ENCODE measurements at regions not wholly inside any gene's neighbourhood (a gene's known extent, or its start where the extent isn't known, plus 50 kb on each side); places are given as distances from the start of the nearest gene placed in this dataset.

DNA sequence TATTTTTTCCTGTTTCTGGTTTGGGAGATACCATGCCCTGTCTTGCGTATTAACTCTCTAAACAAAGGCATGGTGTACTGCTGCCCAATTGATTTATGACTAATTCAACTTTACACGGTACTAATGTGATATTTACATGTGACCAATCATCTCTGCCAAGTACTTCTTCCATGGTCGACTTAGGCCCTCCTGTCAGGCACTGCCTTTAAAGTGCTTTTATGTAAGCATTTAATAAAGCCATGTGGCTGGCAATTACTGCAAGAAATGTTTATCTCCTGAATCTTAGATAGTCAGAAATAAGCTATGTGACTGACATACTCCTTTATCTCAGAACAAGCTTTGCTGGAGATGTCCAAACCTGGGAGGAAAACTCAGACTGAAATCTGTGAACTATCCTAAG lies 323.4 kb downstream of the BTBD3 start:
- WGBS, result 75% methylated on average over 3 of the region's 3 CpGs
- no peak overlapping the region for H3K4me3 ChIP-seq (ENCODE audit: low read depth in 1 of 3, low read length in 3 of 3)
- no peaks in the 10 kb centered on the region for H3K36me3 ChIP-seq (ENCODE audit: control insufficient read depth in 4 of 4, insufficient read depth in 3 of 4, low read depth in 1 of 4, low read length in 3 of 4)
- peaks cover 0 to 2% (median 0%) of the 10 kb centered on the region in 4 donors for H3K27me3 ChIP-seq (ENCODE audit: control insufficient read depth in 4 of 4, insufficient read depth in 4 of 4, low read length in 3 of 4)
- H3K9me3 ChIP-seq (ENCODE audit: control insufficient read depth in 4 of 4, low read length in 3 of 4), result no peaks in the 10 kb centered on the region
- TF ChIP-seq YY1 (IDR thresholded peaks at IDR 0.05) (no peak), HNF4G (IDR thresholded peaks at IDR 0.05) (no peak), GABPA (IDR thresholded peaks at IDR 0.05 in 1 of 2, conservative IDR thresholded peaks at IDR 0.05 in 1 of 2) (no peak), REST (IDR thresholded peaks at IDR 0.05) (no peak), NR2F2 (IDR thresholded peaks at IDR 0.05) (no peak), RAD21 (IDR thresholded peaks at IDR 0.05) (no peak)
- H3K4me1 ChIP-seq (ENCODE audit: control insufficient read depth in 4 of 4, insufficient read depth in 4 of 4, low read length in 3 of 4), result no peaks in the 10 kb centered on the region
- H3K9ac ChIP-seq (ENCODE audit: low read depth in 1 of 2, low read length in 2 of 2), result no peak overlapping the region
- H3K27ac ChIP-seq (ENCODE audit: low read depth in 1 of 2, low read length in 2 of 2), result no peak overlapping the region
- DNase-seq (ENCODE audit: low spot score), result no peak

- no peaks in the 10 kb centered on the region for H3K36me3 ChIP-seq (ENCODE audit: control insufficient read depth in 4 of 4, insufficient read depth in 3 of 4, low read depth in 1 of 4, low read length in 3 of 4)
- no peak overlapping the region for H3K9ac ChIP-seq (ENCODE audit: low read depth in 1 of 2, low read length in 2 of 2)
- H3K9me3 ChIP-seq (ENCODE audit: control insufficient read depth in 4 of 4, low read length in 3 of 4), result no peaks in the 10 kb centered on the region
- H3K27me3 ChIP-seq (ENCODE audit: control insufficient read depth in 4 of 4, insufficient read depth in 4 of 4, low read length in 3 of 4), result peaks cover 0 to 7% (median 0%) of the 10 kb centered on the region in 4 donors
- TF ChIP-seq, protein P1, sequence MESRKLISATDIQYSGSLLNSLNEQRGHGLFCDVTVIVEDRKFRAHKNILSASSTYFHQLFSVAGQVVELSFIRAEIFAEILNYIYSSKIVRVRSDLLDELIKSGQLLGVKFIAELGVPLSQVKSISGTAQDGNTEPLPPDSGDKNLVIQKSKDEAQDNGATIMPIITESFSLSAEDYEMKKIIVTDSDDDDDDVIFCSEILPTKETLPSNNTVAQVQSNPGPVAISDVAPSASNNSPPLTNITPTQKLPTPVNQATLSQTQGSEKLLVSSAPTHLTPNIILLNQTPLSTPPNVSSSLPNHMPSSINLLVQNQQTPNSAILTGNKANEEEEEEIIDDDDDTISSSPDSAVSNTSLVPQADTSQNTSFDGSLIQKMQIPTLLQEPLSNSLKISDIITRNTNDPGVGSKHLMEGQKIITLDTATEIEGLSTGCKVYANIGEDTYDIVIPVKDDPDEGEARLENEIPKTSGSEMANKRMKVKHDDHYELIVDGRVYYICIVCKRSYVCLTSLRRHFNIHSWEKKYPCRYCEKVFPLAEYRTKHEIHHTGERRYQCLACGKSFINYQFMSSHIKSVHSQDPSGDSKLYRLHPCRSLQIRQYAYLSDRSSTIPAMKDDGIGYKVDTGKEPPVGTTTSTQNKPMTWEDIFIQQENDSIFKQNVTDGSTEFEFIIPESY (IDR thresholded peaks at IDR 0.05), result no peak
- TF ChIP-seq NR2F2 (IDR thresholded peaks at IDR 0.05), result no peak
- TF ChIP-seq REST (IDR thresholded peaks at IDR 0.05), result no peak
- TF ChIP-seq, protein P2, sequence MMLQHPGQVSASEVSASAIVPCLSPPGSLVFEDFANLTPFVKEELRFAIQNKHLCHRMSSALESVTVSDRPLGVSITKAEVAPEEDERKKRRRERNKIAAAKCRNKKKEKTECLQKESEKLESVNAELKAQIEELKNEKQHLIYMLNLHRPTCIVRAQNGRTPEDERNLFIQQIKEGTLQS (IDR thresholded peaks at IDR 0.05), result no peak
- no peak for TF ChIP-seq GABPA (IDR thresholded peaks at IDR 0.05 in 1 of 2, conservative IDR thresholded peaks at IDR 0.05 in 1 of 2)
- no peak for TF ChIP-seq JUND (IDR thresholded peaks at IDR 0.05)
- no peak overlapping the region for H3K4me3 ChIP-seq (ENCODE audit: low read depth in 1 of 3, low read length in 3 of 3)
- no peak for DNase-seq (ENCODE audit: low spot score)
- WGBS, result 88% methylated on average over 5 of the region's 5 CpGs
- no peaks in the 10 kb centered on the region for H3K4me1 ChIP-seq (ENCODE audit: control insufficient read depth in 4 of 4, insufficient read depth in 4 of 4, low read length in 3 of 4)
- no peak overlapping the region for H3K27ac ChIP-seq (ENCODE audit: low read depth in 1 of 2, low read length in 2 of 2)
Observed at GRCh38 chr20:12243327-12243726, 325.6 kb downstream of the BTBD3 start.
